ENCODE measurements at regions not wholly inside any gene's neighbourhood (a gene's known extent, or its start where the extent isn't known, plus 50 kb on each side); places are given as distances from the start of the nearest gene placed in this dataset.

GRCh38 chr2:48812416-48812815 lies 56.9 kb upstream of the LHCGR start:
- TF ChIP-seq CTCF (IDR thresholded peaks at IDR 0.05) (no peak), POLR2A (IDR thresholded peaks at IDR 0.05; ENCODE audit: low read depth) (no peak), POLR2AphosphoS5 (IDR thresholded peaks at IDR 0.05) (no peak), EP300 (IDR thresholded peaks at IDR 0.05) (no peak)
